GM19468 (cell line): ENCODE measurements at regions not wholly inside any gene's neighbourhood (a gene's known extent, or its start where the extent isn't known, plus 50 kb on each side); places are given as distances from the start of the nearest gene placed in this dataset.

ENCODE experiments used
- ATAC-seq: cut with Tn5 transposase; IDR thresholded peaks from one replicate; pipeline ENCODE4 v1.9.1; 2021; ENCODE audit warnings: mild to moderate bottlenecking, moderate library complexity, moderate number of reproducible peaks; ENCODE audit not compliant: unreplicated experiment; ENCODE audit errors: extremely low read depth

DNA sequence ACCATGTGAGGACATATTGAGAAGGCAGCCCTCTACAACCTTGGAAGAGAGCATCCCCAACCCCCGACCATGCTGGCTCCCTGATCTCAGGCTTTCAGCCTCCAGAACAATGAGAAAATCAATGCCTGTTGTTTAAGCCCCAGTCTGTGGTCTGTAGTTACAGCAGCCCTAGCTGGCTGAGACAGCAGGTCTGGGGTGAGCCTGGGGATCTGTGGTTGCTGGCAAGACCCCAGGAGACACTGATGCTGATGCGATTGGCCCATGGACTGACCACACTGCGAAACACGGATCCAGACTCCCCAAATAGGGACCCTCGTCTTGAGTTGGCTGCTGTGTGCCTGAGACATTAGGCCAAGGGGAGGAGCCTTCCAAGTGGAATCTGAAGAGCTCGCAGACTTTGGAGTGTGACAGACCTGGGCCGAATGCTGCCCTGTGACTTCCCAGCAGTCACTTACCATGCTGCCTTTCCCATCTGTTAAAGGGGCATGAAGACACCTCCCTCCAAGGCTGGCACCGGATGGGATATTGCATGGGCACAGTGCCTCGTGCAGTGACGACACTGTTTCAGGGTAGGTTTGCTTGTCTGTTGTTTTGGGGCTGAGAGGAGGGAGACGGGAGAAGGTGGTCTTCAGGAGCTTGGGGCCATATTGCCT lies 147.8 kb upstream of the RPL38 start:
- ATAC-seq: no peak

DNA sequence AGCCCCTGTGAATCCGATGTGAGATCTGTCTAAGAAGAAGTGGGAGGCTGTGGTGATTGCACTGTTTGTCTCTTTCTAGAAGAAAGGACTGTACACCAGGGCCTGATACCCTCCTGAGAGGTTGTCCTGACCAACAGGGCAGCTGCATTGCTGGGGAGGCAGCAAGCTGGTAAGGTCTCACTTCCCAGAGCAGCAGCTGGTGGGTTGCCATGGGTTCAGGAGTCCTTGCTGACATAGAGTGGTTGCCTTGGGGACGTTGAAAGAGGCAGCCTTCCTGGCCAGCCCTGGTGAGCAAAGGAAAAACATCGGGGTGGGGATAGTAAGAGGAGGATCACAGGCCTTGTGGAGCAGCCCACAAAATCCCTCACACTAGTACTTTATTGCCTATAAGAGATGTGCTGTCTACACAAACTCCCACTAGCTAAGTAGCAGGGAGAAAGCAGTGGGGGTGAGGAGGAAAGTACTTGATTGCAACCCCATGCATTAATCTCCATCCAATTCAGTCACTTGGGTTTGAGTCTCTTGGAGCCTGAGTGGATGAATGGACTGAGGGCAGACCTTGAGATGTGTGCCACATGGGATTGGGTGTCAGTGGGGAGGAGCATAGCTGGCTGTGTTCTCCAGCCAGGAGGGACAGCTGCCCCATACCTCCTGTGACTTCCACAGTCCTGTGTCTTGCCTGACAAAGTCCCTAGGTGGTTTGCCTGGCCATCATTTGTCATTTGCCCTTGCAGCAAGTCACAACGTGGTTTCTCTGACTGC lies 143.8 kb upstream of the RPL38 start:
- no peak for ATAC-seq

DNA sequence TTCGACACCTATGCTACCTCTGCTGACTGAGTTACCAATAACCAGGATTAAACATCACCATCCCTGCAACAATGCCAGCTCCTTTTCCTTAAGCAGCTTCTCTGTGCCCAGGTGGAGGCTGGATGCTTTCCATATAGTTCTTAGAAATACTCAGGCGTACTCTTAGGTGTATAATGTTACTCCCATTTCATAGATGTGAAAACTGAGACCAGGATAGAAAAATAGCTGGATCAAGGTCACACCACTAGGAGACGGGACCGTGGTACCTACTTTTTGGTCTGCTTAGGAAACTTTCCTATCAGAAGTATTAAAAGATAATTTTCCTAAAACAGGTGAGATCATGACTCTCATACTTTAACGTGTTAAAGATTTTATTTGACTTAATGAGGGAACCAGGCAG lies 141.7 kb upstream of the RPL38 start:
- ATAC-seq: no peak

DNA sequence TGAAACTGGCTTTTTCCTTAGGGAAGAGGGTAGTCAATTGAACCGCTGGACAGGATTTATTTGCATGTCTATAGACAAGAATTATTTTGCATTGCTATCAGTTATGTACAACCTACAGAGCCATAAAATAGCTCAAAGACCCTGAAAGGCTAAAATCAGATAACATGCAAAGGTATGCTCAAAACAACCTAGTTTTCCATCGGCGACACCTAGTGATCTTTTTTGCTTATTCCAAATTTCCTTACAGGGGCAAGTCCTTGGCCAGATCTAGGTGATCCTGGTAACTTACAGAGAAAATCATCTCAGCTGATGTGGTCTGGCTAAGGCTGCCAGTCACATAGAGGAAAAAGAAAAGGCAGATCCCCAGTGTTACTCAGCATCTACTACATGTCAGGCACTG lies 141.2 kb upstream of the RPL38 start:
- ATAC-seq: no peak

DNA sequence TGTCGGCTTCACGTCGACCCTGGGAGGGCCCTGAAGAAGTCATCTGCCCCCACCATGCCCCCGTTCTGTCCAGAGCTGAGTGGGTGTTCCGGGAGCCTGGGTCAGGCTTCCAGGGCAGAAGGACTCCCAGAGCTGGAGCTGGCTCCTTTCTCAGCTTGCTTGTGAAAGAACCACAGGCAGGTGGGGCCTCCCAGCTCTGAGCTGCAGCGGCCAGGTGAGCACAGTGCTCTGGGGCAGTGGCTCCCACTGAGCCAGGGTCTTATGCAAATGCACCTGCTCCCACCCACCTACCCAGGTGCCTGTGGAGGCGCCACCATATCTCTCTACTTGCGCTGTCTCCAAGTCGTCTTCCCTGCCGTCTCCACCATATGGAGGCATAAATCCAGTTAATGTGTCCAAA lies 140.0 kb upstream of the RPL38 start:
- no peak for ATAC-seq

DNA sequence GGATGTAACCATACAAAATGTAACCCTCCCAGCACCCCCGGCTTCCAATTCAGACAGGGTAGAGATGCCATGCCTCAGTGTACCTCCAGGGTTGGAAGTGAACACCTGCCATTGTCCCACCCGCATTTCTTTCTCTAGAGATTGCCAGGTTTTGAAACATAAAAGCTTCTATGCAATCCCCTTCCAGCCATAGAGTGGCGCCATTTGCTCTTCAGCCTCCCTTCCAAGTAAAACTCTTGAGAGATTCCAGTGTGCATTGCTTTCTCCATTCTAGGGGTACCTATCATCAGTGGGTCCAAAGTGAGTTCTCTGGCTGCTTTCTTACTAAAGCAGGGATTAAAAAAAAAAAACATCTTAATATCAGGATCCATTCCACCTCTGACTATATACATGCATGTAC lies 133.1 kb upstream of the RPL38 start:
- ATAC-seq: no peak

DNA sequence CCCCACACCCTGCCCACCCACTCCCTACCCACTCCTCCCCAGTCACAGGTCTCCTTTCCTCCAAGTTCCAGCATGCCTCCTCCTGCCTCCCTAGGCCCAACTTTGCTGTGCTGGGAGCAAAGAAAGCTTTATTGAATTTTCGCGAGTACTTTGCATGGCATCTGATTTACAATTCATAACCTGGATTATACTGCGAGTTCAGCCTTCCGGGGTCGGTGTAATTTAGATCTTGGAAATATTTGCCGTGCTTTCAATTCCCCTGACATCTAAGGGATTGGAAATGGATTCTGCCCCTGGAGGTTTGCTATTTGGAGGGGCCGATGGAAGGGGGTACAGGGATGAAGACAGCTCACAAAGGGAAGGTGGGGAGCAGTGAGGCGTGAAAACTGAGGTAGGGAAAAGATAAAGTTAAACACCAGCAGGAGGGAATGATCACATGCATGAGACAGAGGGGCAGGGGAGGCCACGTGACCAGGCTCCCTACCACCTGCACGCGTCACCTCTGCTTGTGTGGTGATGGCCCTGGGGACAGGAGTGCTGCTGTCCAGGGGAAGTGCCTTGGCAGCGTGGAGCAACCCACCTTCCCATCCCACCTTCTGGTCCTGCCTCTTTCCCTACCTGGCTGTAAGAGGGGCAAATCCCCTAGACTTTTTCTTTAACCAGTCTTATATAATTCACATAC lies 132.3 kb upstream of the RPL38 start:
- ATAC-seq: no peak

DNA sequence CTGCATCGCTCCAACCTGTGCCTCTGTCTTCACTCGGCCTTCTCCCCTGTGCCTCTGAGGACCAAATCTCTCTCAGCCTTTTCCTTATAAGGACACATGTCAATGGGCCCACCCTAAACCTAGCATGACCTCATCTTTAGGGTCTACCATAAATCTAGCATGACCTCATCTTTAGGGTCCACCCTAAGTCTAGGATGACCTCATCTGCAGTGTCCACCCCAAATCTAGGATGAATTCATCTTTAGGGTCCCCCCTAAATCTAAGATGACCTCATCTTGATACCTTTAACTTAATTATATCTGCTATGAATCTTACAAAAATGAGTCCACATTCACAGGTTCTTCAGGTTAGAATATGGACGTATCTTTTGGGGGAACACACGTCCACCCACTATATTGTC lies 131.1 kb upstream of the RPL38 start:
- ATAC-seq: no peak

DNA sequence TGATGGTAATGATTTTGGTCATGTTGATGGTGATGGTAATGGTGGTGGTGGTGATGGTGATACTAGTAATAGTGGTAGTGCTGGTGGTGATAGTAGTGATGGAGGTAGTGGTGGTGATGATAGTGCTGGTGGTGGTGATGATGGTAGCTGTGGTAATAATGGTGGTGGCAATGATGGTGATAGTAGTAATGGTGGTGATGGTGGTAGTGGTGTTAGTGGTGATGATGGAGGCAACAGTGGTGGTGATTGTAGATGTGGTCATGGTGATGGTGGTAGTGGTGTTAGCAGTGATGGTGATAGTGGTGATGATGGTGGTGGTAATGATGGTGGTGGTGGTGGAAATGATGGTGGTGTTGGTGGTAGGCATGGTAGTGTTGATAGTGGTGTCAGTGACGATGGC lies 127.0 kb upstream of the RPL38 start:
- ATAC-seq: no peak

DNA sequence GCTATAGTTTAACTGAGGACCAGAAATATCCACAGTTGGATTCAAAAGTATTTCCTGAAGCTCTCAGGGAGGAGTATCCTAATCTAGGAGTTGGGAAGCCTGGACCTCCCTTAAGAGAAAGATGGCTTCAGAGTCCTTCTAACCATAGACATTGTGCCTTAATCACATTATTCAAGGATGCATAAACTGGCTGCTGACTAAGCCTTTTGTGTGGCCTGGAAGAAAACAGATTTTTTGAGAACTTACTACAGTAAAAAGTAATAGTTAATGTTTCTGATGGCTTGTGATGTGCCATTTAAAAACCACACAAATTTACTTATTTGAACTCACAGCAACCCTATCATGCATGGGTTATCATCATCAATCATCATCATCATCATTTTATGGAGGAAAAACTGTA lies 126.2 kb upstream of the RPL38 start:
- no peak for ATAC-seq

DNA sequence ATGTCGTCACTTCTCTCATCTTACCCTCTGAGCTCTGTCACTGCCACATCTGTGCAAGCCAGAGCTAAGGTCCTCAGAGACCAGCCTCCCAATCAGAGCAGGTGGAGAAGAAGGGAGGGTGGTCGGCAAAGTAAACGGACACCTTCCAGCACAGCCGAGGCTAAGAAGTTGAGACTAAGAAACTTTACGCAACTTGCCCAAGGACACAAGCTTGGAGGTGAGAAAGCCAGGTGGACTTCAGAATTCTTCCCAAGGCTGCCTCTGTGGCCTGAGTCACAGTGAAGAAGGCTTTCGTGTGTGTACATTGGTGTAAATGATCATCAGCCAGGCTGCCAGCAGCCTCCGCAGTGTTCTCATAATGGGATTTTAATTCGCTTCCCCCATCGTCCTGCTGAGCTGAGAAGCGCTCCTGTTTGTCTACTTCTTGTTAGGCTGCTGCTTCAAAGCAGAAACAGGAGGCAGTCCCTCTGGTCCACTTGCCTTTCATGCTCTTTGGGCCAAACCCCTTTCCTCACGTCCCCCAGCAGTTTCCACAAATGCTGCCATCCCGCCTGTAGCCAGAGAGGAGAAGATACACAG lies 125.0 kb upstream of the RPL38 start:
- ATAC-seq: no peak

DNA sequence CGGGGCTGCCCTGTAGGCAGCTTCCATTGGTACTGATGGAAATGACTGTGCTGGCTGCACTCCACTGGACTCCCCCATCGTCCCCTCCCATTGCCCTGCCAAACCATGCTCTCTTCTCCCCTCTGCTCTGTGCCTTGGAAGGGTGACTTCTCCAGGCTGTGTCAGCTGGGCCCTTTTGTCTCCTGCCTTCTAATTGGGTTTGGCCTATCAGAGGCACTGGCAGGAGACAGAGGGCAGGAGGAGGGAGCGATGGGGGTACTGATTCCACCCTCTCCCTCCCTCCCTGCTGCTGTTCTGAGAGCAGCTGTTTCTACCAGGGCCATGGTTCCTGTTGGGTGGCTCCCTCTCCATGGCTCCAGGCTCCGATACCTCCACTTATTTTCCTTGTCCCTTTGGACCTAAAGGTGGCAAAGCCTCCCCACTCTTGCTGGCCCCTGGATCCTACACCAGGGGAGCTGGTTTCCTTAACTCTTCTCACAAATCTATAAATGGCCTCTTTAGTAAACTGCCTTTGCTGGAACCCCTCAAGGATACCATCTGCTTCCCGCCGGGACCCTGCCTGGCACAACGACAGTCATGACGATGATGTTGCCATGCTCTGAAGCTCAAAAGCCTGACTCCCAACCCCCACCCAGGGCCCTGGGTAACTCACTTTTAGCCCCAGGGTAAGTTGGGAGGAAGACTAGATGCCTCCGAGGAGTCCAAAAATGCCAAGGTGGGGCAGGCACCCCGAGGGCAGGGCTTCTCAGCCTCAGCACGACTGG lies 123.8 kb upstream of the RPL38 start:
- no peak for ATAC-seq

DNA sequence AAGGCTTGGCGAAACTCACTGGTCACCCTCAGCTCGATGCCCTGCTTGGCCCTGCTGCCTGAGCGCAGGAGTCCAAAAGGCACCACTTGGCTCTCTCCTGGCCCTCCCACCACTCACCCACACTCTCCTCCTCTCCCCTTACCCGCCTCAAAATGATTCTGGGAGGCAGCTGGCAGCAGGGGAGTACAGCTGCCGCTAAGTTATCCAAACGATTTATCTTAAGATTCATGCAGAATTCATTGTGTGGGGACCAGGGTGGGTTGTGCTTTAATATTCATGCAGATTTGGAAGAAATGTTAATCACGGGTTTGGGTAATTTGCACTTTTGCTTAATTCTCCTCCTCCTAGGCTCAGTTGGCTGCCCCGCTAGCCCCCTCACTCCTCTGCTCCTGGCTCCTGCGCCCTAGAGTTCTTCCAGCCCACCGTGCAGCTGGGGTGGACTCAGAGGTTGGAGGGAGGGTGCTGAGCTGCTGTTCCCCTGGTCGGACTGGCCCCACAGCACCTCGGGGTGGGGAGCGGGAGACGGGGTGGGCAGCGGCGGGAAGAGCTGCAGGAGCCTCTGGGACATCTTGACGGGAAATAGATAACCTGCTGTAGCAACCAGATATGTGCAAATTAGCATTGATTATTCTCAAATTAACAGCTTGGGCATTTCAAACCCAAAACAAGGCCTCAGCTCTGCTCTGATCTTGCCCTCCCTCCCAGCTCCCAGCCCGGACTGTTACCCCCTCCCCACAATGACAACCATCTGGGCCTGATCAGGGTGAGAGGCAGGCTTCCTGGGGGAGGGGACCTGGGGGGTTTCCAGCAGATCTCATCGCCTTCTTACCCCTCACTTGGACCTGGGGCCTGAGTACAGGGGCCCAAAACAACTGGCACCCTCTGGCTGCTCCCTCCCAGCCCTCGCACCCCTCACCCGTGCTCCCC lies 122.6 kb upstream of the RPL38 start:
- ATAC-seq: no peak

DNA sequence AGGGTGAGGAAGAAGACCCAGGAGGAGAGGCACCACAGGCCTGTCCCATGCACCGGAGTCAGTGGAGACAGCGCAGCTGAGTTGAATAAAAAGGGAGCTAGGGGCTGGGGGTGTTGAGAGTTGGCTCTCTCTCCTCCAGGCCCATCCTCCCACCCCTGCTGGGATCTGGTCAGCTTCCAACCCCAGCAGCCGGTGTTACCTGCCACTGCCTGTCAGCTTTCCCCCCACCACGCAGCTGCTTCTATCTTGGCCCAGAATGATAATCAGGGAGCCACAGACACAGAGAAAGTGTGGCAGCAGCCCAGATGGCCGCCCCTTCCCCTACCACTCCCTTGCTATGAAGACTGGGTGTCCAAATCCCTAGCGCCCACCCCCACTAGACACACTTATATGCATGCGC lies 120.6 kb upstream of the RPL38 start:
- ATAC-seq: no peak

DNA sequence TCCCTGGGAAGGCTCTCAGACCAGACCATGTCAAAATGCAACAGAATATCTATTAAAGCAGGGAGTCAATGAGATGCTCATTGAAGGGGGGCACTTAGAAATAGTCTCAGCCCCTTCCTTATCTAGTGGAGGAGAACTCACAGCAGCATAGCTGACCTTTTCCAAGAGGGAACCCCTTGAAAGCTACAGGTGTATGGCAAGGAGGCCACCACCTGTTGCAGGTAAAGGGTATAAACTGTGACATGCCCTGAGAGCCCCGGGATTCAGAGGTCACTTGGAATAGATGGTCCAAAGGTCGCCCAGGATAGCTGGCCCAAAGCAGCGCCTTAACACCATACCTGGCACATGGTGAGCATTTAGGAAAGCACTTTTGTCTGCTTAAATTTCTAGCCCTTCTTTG lies 120.2 kb upstream of the RPL38 start:
- ATAC-seq: no peak

DNA sequence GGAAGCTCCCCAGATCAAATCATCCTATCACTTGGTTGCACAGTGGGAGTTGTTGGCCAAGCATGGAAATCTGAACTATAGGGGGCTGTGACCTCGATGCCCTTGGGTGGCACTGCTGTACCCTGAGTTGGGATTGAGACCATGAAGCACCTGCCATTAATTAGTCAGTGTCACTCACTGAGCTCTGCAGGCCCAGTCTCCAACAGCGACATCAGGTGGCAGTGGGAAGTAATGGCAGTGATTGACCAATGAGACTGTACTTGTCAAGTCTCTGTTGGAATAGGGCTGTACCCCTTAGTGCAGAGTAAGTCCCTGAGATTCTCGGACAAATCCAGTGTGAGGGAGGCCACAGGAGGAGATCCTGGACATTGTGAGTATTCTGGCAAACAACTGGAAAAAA lies 118.0 kb upstream of the RPL38 start:
- ATAC-seq: no peak

DNA sequence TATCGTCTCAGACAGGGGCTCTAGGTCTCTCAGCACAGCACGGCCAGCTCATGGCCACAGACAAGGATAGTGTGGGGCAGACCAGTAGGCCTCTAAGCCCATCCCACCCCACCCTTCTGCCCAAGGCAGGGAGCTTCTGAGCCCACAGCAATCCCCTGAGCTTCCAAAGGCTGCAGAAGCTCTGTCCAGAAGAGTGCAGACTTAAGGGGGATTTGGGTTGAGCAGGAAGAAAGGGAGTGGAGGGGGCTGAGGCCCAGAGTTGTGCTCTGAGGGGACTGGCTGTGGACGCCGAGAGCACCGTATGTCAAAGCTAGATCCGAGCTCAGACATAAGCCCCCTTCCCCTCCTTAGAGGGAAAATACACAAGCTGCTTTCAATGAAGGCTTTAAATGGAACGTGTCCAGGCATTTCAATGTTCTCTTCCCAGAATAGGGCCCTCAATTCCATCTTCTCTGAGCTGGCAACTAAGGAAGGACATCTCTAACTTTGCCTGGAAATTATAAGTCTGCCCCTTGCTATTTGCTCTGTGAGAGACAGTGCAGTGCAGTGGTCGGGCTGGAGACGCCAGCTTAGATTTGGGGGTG lies 116.4 kb upstream of the RPL38 start:
- ATAC-seq: no peak

DNA sequence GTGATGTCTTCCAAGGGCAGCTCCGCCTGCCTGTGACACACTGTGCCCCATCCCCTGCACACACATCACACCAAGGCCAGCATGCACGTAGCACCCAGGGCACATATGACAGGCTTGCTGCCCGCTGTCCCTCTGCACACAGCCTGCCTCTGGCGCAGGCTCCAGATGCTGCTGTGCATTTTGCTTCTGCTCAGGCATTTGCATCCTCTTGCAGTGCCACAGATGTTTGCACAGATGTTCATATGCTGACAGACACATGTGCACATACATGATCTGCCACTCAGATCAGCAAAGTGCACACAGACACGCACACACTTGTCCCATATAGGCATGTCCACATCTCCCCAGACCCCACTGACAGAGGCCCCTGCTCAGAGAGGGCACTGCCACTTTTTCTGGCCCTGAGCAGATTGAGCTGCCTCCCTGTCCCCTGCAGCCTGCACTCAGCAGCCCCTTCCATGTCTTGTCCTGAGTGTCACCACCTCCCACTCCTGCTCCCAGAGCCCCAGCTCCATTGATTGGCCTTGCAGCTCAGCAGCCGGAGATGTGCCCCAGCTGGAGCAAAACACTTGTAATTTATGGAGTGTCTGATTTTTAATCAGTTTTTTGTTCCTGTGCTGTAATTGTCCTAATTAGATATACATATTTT lies 115.1 kb upstream of the RPL38 start:
- no peak for ATAC-seq

DNA sequence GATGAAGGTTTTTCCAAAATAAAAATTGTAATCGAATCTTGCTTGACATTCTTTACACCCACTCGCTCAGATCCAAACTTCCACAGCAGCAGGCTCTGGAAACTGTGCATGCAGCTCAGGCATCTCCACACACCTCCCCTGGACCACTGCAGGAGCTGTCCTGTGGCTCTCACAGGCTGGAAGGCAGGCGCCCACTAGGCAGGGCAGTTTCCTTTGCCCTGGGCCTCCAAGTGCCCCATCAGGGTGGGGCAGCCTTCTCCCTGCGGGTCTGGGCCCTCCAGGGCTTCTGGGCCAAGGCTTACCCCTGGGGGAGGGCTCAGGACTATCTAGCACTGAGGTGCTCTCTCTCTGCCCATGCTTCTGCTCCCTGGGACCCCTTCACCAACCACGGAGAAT lies 114.5 kb upstream of the RPL38 start:
- no peak for ATAC-seq
